HFF-Myc (cell line): ENCODE measurements at regions not wholly inside any gene's neighbourhood (a gene's known extent, or its start where the extent isn't known, plus 50 kb on each side); places are given as distances from the start of the nearest gene placed in this dataset.

Experiments
- DNase-seq: peaks from one replicate; pipeline ENCODE4 v3.0.0-alpha.2; 2011; ENCODE audit warnings: low read depth; ENCODE audit errors: extremely low read depth
- H3K4me3 ChIP-seq: replicated peaks from 2 replicates; pipeline ENCODE4 v1.5.1; 2011; ENCODE audit warnings: low read depth, mild to moderate bottlenecking, control low read depth, low read length
- TF ChIP-seq, protein P1 (sequence below): IDR thresholded peaks from 2 replicates; pipeline ENCODE4 v1.5.1; 2012; ENCODE audit warnings: mild to moderate bottlenecking, low read depth, low read length, control low read depth; ENCODE audit errors: missing control alignments

DNA sequence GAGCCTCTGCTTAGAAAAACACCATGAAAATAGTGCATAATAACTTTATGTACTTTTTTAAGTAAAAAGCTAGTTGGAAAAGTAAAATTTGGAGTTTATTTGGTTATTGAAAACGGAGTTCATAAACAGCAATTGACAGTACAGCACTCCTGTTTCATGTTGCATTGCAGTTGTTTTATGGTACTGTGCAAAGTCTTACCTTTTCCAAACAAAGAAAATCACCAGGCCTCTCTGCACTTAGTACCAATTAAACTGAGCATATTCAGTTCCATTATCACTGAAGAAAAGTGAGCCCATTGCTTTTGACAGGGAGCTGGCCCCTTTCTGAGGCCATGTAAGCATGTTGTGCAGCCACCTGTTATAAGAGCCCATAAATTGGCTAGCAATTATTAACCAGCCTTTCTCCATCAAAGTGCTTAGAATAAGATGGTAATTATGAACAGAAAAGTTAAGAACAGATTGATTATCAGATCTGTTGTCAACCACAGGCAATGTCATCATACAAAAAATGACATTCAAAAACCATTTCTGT is 376.6 kb upstream of the EMCN start:
- no peak overlapping the region for H3K4me3 ChIP-seq
- TF ChIP-seq, protein P1, sequence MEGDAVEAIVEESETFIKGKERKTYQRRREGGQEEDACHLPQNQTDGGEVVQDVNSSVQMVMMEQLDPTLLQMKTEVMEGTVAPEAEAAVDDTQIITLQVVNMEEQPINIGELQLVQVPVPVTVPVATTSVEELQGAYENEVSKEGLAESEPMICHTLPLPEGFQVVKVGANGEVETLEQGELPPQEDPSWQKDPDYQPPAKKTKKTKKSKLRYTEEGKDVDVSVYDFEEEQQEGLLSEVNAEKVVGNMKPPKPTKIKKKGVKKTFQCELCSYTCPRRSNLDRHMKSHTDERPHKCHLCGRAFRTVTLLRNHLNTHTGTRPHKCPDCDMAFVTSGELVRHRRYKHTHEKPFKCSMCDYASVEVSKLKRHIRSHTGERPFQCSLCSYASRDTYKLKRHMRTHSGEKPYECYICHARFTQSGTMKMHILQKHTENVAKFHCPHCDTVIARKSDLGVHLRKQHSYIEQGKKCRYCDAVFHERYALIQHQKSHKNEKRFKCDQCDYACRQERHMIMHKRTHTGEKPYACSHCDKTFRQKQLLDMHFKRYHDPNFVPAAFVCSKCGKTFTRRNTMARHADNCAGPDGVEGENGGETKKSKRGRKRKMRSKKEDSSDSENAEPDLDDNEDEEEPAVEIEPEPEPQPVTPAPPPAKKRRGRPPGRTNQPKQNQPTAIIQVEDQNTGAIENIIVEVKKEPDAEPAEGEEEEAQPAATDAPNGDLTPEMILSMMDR: no peak
- DNase-seq: no peak

DNA sequence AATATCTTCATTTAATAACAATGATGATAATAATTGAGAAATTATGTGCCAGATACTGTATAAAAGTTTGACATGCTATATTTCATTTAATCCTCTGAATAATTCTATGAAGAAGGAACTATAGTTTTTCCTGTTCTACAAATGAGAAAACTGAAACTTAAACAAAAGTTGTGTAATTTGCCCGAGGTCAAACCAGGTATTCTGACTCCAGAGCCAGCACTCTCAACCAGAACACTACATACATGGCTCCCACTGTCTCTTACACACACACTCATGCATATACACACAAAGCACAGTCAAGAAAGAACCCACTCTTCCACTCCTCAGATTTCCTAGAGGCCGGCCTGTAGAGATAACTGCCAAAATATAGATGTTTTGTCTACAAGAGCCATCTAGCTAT is 374.0 kb upstream of the EMCN start:
- H3K4me3 ChIP-seq: no peak overlapping the region
- DNase-seq: no peak
- TF ChIP-seq, protein P1: no peak

DNA sequence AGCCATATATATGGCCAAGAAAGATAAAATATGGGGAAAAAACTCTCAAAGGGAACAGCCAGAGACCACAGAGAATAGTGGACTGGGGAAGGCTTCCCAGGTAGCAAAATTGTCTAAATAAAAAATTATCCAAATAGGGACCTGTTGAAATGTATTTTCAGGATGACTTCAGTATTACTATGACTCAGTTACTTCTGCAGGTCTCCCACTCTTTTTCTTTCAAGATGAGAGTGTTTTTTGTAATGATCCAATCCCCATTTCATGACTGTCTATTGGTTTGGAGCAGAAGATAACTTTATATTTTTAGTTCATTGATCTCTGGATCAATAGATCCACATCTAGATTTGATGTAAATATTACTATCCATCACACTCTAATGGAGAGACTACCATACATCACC is 372.1 kb upstream of the EMCN start:
- no peak overlapping the region for H3K4me3 ChIP-seq
- TF ChIP-seq, protein P1: no peak
- DNase-seq: no peak

DNA sequence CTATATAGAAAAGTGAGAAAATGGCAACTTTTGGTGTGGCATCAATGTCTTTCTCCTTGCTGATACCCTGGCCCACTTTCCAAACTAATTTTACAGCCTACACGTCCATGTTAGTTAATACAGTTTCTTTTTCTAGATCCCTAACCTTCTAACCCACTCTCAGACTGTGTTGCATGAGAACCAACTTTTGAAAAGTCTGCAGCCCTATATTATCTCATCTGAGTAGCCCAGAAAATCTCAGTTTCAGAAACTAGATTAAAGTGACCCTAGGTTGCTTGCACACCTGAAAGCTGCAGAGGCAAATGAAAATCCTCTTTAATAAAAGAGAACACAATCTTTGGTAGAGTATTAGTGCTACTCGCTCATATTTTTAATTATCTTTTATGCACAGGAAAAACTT is 371.6 kb upstream of the EMCN start:
- TF ChIP-seq, protein P1: no peak
- no peak overlapping the region for H3K4me3 ChIP-seq

DNA sequence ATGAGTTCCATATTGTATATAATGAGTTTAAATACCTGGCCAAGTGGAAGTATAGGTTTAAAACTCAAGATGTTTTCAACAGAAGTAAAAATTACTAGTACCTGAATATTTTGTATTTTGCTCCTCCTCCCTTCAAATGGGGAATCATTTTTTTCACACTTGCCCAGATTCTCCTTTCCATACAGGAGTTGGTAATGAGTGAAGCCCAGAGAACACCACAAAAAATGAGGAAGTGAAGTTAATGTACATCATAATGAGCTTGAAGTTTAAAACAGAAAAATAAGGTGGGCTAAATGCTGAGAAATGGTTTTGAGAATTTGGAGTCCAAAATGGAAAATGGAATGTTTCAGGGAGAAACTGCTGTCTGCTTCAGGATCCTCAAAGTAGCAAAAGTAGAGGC is 364.8 kb upstream of the EMCN start:
- TF ChIP-seq, protein P1: no peak
- DNase-seq: no peak
- H3K4me3 ChIP-seq: no peak overlapping the region

More for the DNA sequence above, 371.6 kb upstream of the EMCN start:
- DNase-seq: no peak

DNA sequence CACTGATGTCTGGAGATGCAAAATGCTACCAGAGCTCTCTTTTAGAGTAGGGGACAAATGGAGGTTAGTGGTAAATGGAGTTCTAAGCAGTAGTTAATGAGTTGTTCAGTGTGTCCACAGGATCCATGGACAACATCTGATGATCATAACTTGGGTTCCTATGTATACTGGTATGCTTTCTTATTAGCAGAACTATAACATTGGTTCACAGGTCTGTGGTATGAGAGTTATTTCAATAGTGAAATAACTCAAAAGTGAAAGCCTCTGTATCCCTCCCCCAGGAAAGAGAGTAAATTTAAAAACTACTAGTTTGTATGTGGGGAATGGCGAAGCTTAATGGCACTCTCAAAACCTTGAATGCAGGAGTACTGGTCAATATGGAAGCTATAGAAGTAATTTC is 363.5 kb upstream of the EMCN start:
- no peak for DNase-seq
- TF ChIP-seq, protein P1: no peak
- H3K4me3 ChIP-seq: no peak overlapping the region

DNA sequence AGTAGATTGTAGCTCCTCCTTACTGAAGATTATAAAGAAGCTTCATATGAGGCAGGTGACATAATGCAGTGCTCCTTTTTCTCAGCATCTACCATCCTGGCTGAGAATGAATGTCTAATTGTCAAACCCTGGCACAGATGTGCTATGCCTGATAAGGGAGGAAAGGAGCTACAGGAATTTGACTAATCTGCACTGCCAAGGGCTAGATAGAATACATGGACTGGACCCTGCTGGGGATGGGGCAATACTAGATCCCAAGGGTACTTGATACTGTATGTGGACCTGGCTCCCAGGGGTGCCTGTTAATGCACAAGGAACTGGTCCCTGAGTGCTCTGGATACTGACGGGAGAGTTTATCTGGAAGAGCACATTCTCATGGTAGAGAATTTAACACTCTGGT is 362.2 kb upstream of the EMCN start:
- no peak overlapping the region for H3K4me3 ChIP-seq
- TF ChIP-seq, protein P1: no peak
- no peak for DNase-seq
